Loucy (cell line): ENCODE measurements at regions not wholly inside any gene's neighbourhood (a gene's known extent, or its start where the extent isn't known, plus 50 kb on each side); places are given as distances from the start of the nearest gene placed in this dataset.

ENCODE experiments used
- H2AFZ ChIP-seq: fragments of 200-600 bp; sonication (generic); 2 replicates; pipeline ENCODE4 v1.6.0; 2016; ENCODE audit warnings: antibody characterized with exemption, mild to moderate bottlenecking, low read length, moderate library complexity
- H3F3A ChIP-seq: fragments of 200-600 bp; 2 replicates; pipeline ENCODE4 v1.6.0; 2016; ENCODE audit warnings: antibody characterized with exemption, low read depth, mild to moderate bottlenecking
- H3K27me3 ChIP-seq: fragments of 200-600 bp; sonication (generic); 2 replicates; pipeline ENCODE4 v1.6.1; 2014; ENCODE audit warnings: low read length, mild to moderate bottlenecking; ENCODE audit not compliant: insufficient read depth, poor library complexity, severe bottlenecking
- H3K36me3 ChIP-seq: fragments of 200-600 bp; sonication (generic); 2 replicates; pipeline ENCODE4 v1.6.1; 2016; ENCODE audit warnings: low read length; ENCODE audit not compliant: insufficient read depth
- H3K4me1 ChIP-seq: fragments of 200-600 bp; sonication (generic); 2 replicates; pipeline ENCODE4 v1.5.1; 2014; ENCODE audit warnings: low read length, mild to moderate bottlenecking; ENCODE audit not compliant: insufficient read depth, poor library complexity, severe bottlenecking
- H3K4me2 ChIP-seq: fragments of 200-600 bp; sonication (generic); 2 replicates; pipeline ENCODE4 v1.6.0; 2014; ENCODE audit warnings: antibody characterized with exemption, low read length, low read depth, mild to moderate bottlenecking; ENCODE audit not compliant: poor library complexity, severe bottlenecking
- H3K4me3 ChIP-seq: fragments of 200-600 bp; sonication (generic); 2 replicates; pipeline ENCODE4 v1.5.1; 2014; ENCODE audit warnings: low read length, mild to moderate bottlenecking, mixed read lengths; ENCODE audit not compliant: poor library complexity, severe bottlenecking
- H3K79me2 ChIP-seq: fragments of 200-600 bp; sonication (generic); 2 replicates; pipeline ENCODE4 v1.6.1; 2014; ENCODE audit warnings: low read length; ENCODE audit not compliant: insufficient read depth
- H3K9ac ChIP-seq: fragments of 200-600 bp; sonication (generic); 2 replicates; pipeline ENCODE4 v1.6.0; 2014; ENCODE audit warnings: mild to moderate bottlenecking, low read depth, low read length, moderate library complexity; ENCODE audit not compliant: poor library complexity, severe bottlenecking
- H3K9me2 ChIP-seq: fragments of 200-600 bp; sonication (generic); replicated peaks from 2 replicates; pipeline ENCODE4 v1.6.1; 2016; ENCODE audit warnings: low read depth, low read length, mixed read lengths
- H3K9me3 ChIP-seq: fragments of 200-600 bp; sonication (generic); 2 replicates; pipeline ENCODE4 v1.6.1; 2014; ENCODE audit warnings: mild to moderate bottlenecking, antibody characterized with exemption, low read length, low read depth; ENCODE audit not compliant: insufficient read depth
- H4K20me1 ChIP-seq: fragments of 200-600 bp; sonication (generic); 2 replicates; pipeline ENCODE4 v1.6.0; 2014; ENCODE audit warnings: antibody characterized with exemption, low read length, mild to moderate bottlenecking; ENCODE audit not compliant: insufficient read depth, poor library complexity, severe bottlenecking
- CTCF ChIP-seq: fragments of 200-600 bp; sonication (generic); conservative IDR thresholded peaks from 2 replicates; pipeline ENCODE4 v1.5.1; 2014; ENCODE audit warnings: mild to moderate bottlenecking, antibody characterized with exemption, low read length
- EZH2phosphoT487 ChIP-seq: fragments of 200-600 bp; IDR thresholded peaks from 2 replicates; pipeline ENCODE4 v1.6.1; 2018; ENCODE audit warnings: antibody characterized with exemption, mild to moderate bottlenecking, moderate library complexity, borderline replicate concordance

- TF ChIP-seq EZH2phosphoT487: no peak
- Histone ChIP-seq H3K4me1 (peaks cover 2% of the 10 kb centered on the region), H3K4me2 (no peak overlapping the region), H3K9ac (no peak overlapping the region), H3K9me3 (no peaks in the 10 kb centered on the region), H3F3A (no peaks in the 10 kb centered on the region), H4K20me1 (no peaks in the 10 kb centered on the region), H2AFZ (no peak overlapping the region), H3K36me3 (no peaks in the 10 kb centered on the region), H3K79me2 (no peaks in the 10 kb centered on the region), H3K9me2 (no peaks in the 10 kb centered on the region), H3K4me3 (no peak overlapping the region), H3K27me3 (no peaks in the 10 kb centered on the region)
These were observed 95.5 kb upstream of the COL3A1 start for GRCh38 chr2:188878716-188879115.

- no peak overlapping the region for H3K4me3 ChIP-seq
- H2AFZ ChIP-seq: no peak overlapping the region
- H3K4me1 ChIP-seq: peaks cover 8% of the 10 kb centered on the region
- H3K9me3 ChIP-seq: no peaks in the 10 kb centered on the region
- no peaks in the 10 kb centered on the region for H3K79me2 ChIP-seq
- no peaks in the 10 kb centered on the region for H4K20me1 ChIP-seq
- no peaks in the 10 kb centered on the region for H3F3A ChIP-seq
- H3K36me3 ChIP-seq: no peaks in the 10 kb centered on the region
- H3K4me2 ChIP-seq: no peak overlapping the region
- H3K27me3 ChIP-seq: no peaks in the 10 kb centered on the region
- no peak for TF ChIP-seq CTCF
- no peak for TF ChIP-seq EZH2phosphoT487
- no peaks in the 10 kb centered on the region for H3K9me2 ChIP-seq
- no peak overlapping the region for H3K9ac ChIP-seq
These were observed 93.4 kb upstream of the COL3A1 start for GRCh38 chr2:188880740-188881139.

- TF ChIP-seq CTCF (no peak), EZH2phosphoT487 (no peak)
- peaks cover 8% of the 10 kb centered on the region for H3K4me1 ChIP-seq
These were observed 92.7 kb upstream of the COL3A1 start for GRCh38 chr2:188881434-188881833.

GRCh38 chr2:188884046-188884445 lies 90.1 kb upstream of the COL3A1 start:
- Histone ChIP-seq H2AFZ (peak overlapping the region; percentile 23; the same call in 1 of the 2 replicates), H4K20me1 (no peaks in the 10 kb centered on the region), H3K79me2 (no peaks in the 10 kb centered on the region), H3K36me3 (no peaks in the 10 kb centered on the region), H3K9me3 (no peaks in the 10 kb centered on the region), H3K27me3 (no peaks in the 10 kb centered on the region), H3K4me1 (peaks cover 8% of the 10 kb centered on the region), H3F3A (no peaks in the 10 kb centered on the region), H3K4me3 (no peak overlapping the region), H3K4me2 (peak overlapping the region; percentile 22), H3K9ac (no peak overlapping the region), H3K9me2 (no peaks in the 10 kb centered on the region)
- TF ChIP-seq CTCF: no peak
- no peak for TF ChIP-seq EZH2phosphoT487

More at GRCh38 chr2:188881434-188881833, 92.7 kb upstream of the COL3A1 start:
- Histone ChIP-seq H3K9ac (no peak overlapping the region), H3K4me2 (no peak overlapping the region), H3K79me2 (no peaks in the 10 kb centered on the region), H2AFZ (no peak overlapping the region), H3K4me3 (no peak overlapping the region), H3K27me3 (no peaks in the 10 kb centered on the region), H3K9me3 (no peaks in the 10 kb centered on the region), H3K36me3 (no peaks in the 10 kb centered on the region), H3K9me2 (no peaks in the 10 kb centered on the region), H3F3A (no peaks in the 10 kb centered on the region), H4K20me1 (no peaks in the 10 kb centered on the region)
